Left ventricle myocardium inferior (tissue), 1 donor: ENCODE measurements at regions not wholly inside any gene's neighbourhood (a gene's known extent, or its start where the extent isn't known, plus 50 kb on each side); places are given as distances from the start of the nearest gene placed in this dataset.
A peak's percentile ranks its signal among the peaks of the same experiment; 100 is the strongest.

Source experiments
- DNase-seq: peaks from one replicate; pipeline ENCODE4 v3.0.0-alpha.2; 2020
- H3K27ac ChIP-seq: fragments of 200-600 bp; replicated peaks from 2 replicates; pipeline ENCODE4 v1.8.0; 2021
- H3K27me3 ChIP-seq: fragments of 200-600 bp; 2 replicates; pipeline ENCODE4 v1.8.0; 2021; ENCODE audit warnings: low read depth
- H3K36me3 ChIP-seq: fragments of 200-600 bp; 2 replicates; pipeline ENCODE4 v1.8.0; 2021
- H3K4me1 ChIP-seq: fragments of 200-600 bp; 2 replicates; pipeline ENCODE4 v1.8.0; 2021
- H3K4me3 ChIP-seq: fragments of 200-600 bp; 2 replicates; pipeline ENCODE4 v1.8.0; 2021; ENCODE audit warnings: mild to moderate bottlenecking, moderate library complexity
- H3K9me3 ChIP-seq: fragments of 200-600 bp; replicated peaks from 2 replicates; pipeline ENCODE4 v1.8.0; 2021
- CTCF ChIP-seq: fragments of 200-600 bp; IDR thresholded peaks from 2 replicates; pipeline ENCODE4 v1.8.0; 2021; ENCODE audit warnings: antibody characterized with exemption, mild to moderate bottlenecking, borderline replicate concordance
- intact Hi-C: fragments of 100-400 bp; cut with micrococcal nuclease; formaldehyde crosslinking; loops from one replicate; pipeline ENCODE4 v1.11.0; 2022
- donor health status: DM: no; HTN: yes; CAD: no; lungs with severe emphysema.

GRCh38 chr15:93485438-93486327 lies 396.7 kb upstream of the RGMA start:
- peak; percentile 68 for DNase-seq
- Histone ChIP-seq H3K36me3 (no peaks in the 10 kb centered on the region), H3K27ac (peak overlapping the region; percentile 75), H3K4me3 (no peak overlapping the region), H3K4me1 (peaks cover 29% of the 10 kb centered on the region), H3K9me3 (no peaks in the 10 kb centered on the region), H3K27me3 (no peaks in the 10 kb centered on the region)
- intact Hi-C loops: no loop called here
- peak; percentile 53 for TF ChIP-seq CTCF

- no peak for DNase-seq
These were observed 394.9 kb upstream of the RGMA start for GRCh38 chr15:93483923-93484322.

GRCh38 chr15:93482731-93483130 lies 393.7 kb upstream of the RGMA start:
- DNase-seq: no peak
- intact Hi-C loops: no loop called here

More at GRCh38 chr15:93483923-93484322, 394.9 kb upstream of the RGMA start:
- H3K27ac ChIP-seq: no peak overlapping the region
- no peaks in the 10 kb centered on the region for H3K36me3 ChIP-seq
- H3K4me3 ChIP-seq: no peak overlapping the region
- no peak for TF ChIP-seq CTCF
- H3K27me3 ChIP-seq: no peaks in the 10 kb centered on the region
- H3K9me3 ChIP-seq: no peaks in the 10 kb centered on the region
- peaks cover 29% of the 10 kb centered on the region for H3K4me1 ChIP-seq
- intact Hi-C loops: no loop called here

GRCh38 chr15:93479715-93480114 lies 390.7 kb upstream of the RGMA start:
- Histone ChIP-seq H3K9me3 (no peaks in the 10 kb centered on the region), H3K4me3 (no peak overlapping the region), H3K36me3 (no peaks in the 10 kb centered on the region), H3K4me1 (no peaks in the 10 kb centered on the region), H3K27ac (peak overlapping the region; percentile 50), H3K27me3 (no peaks in the 10 kb centered on the region)
- peak; percentile 64 for DNase-seq
- intact Hi-C loops: no loop called here
- no peak for TF ChIP-seq CTCF

More at GRCh38 chr15:93482731-93483130, 393.7 kb upstream of the RGMA start:
- no peak for TF ChIP-seq CTCF
- Histone ChIP-seq H3K9me3 (no peaks in the 10 kb centered on the region), H3K27me3 (no peaks in the 10 kb centered on the region), H3K4me1 (peaks cover 17% of the 10 kb centered on the region), H3K36me3 (no peaks in the 10 kb centered on the region), H3K4me3 (no peak overlapping the region), H3K27ac (no peak overlapping the region)

GRCh38 chr15:93478947-93479346 lies 389.9 kb upstream of the RGMA start:
- no peaks in the 10 kb centered on the region for H3K36me3 ChIP-seq
- no peak overlapping the region for H3K4me3 ChIP-seq
- H3K9me3 ChIP-seq: no peaks in the 10 kb centered on the region
- no peak for TF ChIP-seq CTCF
- intact Hi-C loops: no loop called here
- peak overlapping the region; percentile 50 for H3K27ac ChIP-seq
- H3K27me3 ChIP-seq: no peaks in the 10 kb centered on the region
- H3K4me1 ChIP-seq: no peaks in the 10 kb centered on the region
- no peak for DNase-seq
